Left lobe of liver (tissue), 2 donors: ENCODE measurements at regions not wholly inside any gene's neighbourhood (a gene's known extent, or its start where the extent isn't known, plus 50 kb on each side); places are given as distances from the start of the nearest gene placed in this dataset.

Experiments used
- ATAC-seq: fragments of 200-7000 bp; cut with Tn5 transposase; one replicate; pipeline ENCODE4 v1.9.1; 2020; ENCODE audit warnings: mild to moderate bottlenecking, moderate library complexity
- DNase-seq: peaks from one replicate; pipeline ENCODE4 v3.0.0-alpha.2; 2020; ENCODE audit warnings: low spot score
- donor health status: DM: no; HTN: no; CAD: no; lungs with moderate emphysema.
- donor health status: DM: no; HTN: yes; CAD: no.

DNA sequence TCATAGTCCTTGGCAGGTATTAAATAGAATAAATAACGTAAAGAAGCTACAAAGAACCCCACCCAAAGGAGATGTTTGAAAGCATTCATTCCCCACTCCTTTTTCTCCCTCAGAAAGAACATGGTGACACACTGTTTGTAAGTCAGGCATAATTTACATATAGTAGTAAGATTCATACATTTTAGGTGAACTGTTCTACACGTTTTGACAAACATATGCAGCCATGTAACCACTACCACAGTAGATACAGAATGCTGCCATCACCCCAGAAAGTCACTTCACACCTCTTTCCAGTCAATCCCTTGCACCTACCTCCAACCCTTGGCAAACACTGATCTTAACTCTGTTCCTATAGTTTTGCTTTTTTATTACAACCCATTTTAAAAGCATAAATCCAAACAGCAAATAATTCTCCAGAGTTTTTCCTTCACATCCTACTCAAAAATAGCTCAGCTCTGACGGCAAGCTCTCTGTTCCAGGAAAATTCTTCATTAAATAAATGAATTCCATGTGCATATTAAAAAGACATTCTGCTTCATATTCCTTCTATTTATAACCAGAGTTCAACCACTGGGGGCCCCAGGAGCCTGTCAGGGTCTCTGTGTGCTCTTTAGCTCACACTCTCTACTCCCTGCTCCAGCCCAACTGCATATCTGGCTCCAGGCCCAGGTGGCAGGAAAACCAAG, 258.8 kb downstream of the PLPP3 start:
- DNase-seq (no peak), ATAC-seq (no peak)

DNA sequence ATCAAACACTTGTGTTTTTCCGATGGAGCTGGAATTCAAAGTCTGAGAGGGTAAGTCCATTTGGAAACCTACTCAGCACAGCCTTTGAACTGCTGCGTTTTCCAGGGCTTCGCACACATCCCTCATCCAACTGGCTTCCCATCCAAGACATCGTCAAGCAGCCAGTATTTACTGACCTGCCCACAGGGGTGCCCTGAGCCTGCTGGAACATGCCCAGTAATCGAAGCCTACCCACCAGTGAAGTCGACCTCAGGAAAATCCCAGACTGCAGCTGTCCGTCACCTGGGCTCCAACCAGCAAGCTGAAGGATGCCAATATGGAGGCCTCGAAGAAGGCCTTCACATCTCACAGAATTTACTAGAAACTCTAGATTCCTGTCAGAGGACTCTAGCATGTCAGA, 261.6 kb downstream of the PLPP3 start:
- ATAC-seq (no peak), DNase-seq (no peak)

DNA sequence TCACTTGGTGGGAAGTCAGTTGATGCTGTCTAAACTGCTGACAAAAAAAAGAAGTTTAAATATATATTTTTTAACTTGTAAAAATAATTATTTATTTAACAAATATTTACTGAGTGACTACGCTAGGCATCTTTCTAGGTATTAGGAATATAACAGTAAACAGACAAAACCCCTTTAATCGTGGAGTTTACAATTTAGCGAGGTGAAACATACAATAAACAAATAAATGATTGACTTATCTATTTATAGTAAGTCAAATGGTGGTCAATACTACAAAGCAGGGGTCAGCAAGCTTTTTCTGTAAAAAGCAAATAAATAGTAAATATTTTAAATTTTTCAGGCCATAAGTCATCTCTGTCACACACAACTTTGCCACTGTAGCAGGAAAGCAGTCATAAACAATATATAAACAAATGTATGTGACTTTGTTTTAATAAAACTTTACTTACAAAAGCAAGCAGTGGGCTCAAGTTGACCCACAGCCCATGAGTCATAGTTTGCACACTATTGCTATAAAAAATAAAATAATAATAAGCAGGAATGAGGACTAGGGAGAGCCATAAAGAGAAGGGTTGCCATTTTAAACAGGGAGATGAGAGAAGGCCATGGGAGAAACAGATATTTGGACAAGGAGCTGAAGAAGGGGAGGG, 263.9 kb downstream of the PLPP3 start:
- DNase-seq: no peak
- ATAC-seq: no peak

DNA sequence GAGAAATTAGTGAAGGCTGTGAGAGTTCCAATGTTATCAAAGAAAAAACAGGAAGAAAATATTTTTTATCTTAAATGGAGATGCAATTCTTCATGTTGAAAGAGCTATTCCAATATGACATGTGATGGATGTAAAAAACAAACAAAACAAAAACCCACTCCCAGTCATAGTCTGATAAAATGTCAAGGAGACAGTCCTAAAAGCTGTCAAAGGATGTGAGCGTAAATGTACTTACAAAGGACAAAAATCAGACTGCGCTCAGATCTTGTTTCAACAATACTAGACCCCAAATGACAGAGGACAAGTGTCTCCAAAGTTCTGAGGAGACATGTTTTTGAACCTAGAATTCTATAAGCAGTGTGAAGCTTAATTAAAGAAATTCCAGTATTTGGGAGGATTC, 265.8 kb downstream of the PLPP3 start:
- DNase-seq (no peak), ATAC-seq (no peak)

DNA sequence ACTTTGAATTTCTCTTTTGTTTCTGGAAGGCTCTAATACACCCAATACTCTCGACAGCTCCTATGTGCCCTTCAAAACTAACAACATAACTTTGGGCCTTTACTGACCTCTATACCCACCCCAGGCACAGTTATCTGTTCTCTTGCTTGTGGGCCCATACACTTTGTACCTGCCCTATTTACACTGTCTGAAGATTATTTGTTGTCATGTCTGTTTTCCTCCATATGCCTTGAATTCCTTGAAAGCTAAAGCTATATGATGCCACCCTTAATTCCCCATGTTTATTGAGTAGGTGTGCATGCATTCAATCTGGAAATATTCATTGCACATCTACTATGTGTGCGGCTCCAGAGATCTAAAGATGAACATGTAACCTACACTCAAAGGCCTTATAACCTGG, 267.6 kb downstream of the PLPP3 start:
- ATAC-seq: no peak
- DNase-seq: no peak

DNA sequence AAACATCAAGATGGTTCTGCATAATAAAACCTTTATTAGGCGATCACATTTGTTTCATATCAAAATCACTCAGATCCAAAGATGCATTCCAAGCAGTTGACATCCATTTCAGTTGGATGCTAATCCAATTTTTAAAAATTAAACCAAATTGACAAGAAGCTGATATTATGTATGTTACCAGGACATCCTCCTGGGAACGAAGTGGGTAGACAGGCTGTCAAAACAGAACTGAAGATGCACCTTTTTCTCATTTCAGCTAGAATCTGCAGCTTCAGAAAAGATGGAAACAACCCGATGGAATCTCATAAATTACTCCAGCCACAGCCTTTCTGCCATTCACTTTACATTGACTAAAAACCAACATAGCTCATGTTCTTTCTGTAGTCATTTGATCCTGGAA, 268.4 kb downstream of the PLPP3 start:
- DNase-seq: no peak
- ATAC-seq: no peak

DNA sequence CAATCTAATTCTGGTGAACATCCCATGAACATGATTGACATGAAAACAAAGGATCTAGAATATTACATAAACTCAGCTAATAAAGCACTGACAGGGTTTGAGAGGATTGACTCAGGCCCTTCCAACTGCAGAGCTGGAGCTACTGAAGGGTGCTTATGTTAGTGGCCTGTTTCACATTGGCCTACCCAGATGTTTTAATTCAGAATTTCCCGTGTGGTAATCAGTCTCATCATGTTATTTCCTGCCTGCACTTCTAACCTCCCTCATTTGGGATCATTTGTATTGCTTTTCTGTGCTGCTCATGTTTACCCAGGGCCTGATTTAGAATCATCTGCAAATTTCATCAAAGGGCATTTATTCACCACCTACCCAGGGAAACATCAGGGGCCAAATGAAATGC, 270.3 kb downstream of the PLPP3 start:
- ATAC-seq (no peak), DNase-seq (no peak)

DNA sequence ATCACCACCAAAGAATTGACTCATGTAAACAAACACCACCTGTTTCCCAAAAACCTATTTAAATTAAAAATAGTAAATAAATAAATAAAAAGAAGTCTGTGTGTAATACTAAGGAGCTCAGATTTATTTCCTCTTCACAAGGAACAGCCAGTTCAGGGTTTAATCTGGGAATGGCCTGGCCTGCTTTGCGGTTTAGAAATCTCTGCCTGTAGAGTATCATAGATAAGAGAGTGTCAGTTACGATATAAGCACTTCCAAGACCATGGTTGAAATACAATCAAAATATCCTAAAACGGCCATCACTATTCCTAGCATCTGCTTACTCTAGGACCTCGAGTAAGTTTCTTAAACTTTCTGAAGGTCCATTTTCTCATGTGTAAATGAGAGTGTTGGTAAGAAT, 274.4 kb downstream of the PLPP3 start:
- no peak for DNase-seq
- no peak for ATAC-seq

DNA sequence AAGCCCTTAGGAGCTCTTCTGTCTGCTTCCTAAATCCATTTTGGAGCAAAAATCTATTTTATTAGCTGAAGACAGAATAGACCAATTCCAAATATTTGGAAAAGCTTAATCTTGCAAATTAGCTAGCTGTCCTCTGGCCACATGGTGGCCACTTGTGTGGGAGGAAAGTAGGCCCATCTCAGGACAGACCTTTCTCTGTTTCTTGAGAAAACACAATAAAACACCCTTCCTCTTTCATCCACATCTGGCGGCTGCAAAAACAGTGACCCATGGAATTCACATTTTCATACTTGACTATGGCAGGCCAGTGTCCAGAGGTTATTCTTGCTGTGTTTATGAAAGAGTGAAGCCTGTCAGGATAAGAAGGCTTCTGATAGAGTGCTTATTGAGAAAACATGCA, 275.6 kb downstream of the PLPP3 start:
- DNase-seq (no peak), ATAC-seq (no peak)

DNA sequence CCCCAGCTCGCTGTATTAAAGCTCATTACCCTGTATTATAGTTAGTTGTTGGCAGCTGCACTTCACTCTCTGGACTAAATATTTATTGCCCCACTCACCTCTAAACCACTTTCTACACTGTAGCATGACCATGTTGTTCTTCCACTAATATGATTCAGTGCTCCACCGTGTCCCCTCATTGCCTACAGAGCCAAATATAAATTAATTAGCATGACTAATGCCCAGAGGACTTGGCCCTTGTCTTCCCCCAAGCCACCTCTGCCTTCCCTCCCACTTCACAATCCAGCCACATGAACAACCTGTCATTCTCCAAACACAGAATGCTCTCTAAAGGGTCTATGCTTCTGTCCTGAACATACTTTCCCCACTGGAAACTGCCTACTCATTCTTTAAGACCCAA, 276.5 kb downstream of the PLPP3 start:
- DNase-seq: no peak
- no peak for ATAC-seq

DNA sequence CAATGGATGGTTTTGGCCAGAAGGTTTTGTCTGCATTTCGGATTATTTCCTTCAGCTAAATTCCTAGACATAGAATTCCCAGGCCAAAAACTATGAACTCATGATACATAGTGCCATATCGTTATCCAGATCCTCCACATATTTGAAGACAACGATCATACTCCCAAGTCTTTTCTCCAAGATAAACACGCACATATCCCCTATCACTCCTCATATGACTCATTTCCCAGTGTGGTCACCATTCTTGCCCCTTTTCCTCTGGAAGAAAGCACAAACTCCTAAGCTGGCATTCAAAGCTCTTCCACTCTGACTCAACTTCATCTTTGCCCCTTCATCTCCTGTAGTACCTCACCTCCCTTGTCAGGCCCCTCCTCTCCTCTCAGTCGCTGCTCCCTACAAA, 277.6 kb downstream of the PLPP3 start:
- DNase-seq: no peak
- no peak for ATAC-seq

DNA sequence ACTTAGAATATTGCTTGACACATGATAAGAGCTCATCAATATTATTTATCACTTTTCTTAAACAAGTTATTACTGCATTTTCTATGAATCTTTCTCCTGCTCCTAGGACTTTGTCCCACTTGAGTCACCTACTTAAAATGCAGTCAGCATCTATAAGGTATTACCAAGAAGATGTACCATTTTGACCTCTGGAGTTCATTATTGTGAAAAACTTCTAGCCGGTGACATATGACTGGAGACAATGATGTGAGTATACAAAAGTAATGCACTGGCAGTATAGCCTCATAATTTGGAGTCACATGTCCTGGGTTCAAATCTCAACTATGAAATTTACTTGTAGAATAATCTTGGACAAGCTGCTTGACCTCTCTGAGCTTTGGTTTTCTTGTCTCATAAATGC, 278.5 kb downstream of the PLPP3 start:
- no peak for ATAC-seq
- DNase-seq: no peak

DNA sequence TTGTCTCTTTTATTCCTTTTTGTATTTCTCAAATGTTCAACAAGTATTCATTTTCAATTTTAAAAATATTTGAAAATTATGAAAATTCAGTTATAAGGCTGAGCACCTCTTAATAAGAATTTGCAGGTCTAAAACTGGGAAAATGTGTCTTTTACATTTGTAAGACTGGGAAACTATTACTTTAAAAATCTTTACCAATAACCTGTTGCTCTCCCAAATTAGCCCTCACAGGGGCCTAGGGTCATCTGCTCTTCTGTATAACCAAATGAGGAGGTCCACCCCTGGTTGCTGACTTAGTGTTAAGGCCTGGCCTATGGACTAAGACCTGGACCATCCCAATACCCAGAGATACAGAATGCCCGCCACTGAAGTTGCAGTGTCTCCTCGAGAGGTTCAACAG, 280.5 kb downstream of the PLPP3 start:
- ATAC-seq: no peak
- no peak for DNase-seq

DNA sequence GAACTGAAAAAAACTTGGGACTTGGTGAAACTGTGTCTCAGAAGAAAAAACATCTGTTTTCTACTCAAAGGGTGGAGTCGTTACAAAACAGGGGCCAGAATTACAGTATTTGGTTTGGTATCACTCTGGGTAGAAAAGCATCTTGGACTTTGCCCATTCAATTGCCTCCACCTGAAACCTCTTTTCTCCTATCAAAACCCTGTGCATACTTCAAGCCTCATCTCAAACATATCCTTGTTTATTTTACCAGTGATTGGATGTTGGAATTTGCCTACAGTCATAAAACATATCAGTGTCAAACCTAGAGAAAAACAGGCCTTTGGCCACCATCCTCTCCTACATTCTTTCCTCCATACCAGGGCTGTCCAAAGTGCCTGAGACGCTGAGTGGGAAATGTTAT, 281.5 kb downstream of the PLPP3 start:
- DNase-seq (no peak), ATAC-seq (no peak)

DNA sequence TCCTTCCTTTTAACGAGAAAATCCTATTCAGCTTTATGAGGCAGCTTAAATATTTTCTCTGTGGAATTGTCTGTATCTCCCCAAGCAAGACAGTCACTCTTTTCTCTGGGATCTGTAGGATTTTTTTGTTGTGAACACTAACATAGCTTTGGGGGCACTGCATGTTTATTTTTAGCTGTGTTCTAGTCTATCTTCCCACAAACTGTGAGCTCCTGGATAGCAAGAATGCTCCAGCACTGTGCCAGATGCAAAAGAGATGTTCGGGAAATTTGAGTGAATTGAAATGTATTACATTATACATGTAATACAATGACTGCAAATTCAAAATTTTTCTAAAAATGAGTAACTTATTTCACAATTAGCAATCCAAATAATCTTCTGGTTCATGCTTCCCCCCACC, 282.2 kb downstream of the PLPP3 start:
- DNase-seq (no peak), ATAC-seq (no peak)

DNA sequence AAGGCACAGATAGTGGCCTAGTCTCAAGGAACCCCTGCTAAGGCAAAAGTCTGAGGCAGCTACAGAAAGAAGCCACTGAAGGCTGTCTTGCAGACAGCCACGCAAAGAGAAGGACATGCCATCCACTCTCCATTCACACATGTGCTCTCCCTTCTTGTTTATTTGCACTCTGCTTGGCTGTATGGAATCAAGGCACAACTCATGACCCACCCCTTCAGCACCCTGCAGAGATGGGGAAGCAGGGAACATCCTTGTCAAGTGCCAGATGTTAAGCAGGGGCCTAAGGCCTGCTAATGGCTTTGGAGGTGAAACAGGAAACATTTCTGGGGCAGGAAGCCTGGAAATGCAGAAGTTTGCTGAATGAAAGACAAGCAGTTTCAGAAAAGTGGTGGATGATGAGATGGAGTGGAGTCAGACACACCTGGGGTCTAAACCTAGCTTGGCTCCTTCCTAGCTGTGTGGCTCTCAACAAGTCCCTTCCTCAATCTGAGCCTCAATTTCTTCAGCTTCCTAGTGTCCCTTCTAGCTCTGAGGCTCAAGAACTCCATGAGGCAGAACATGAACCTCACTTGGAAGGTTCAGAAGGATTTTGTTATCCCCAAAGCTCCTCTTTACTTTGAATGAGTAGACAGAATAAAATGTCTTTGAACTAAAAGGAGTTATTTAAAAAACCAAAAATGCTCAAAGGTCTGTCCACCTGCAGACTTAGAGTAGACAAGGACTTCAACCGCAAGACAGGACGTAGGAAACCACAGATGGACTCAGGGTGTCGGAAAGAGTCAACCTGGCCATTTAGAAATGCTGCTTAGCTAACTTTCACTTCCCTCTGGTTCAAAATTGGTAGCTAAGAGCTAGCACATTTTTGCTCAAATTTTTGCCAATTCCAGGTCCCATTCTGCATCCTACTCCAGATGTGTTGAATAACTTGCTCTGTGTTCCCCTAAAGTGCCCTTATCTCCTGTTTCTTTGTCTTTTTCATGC, 283.1 kb downstream of the PLPP3 start:
- no peak for ATAC-seq
- DNase-seq: no peak

DNA sequence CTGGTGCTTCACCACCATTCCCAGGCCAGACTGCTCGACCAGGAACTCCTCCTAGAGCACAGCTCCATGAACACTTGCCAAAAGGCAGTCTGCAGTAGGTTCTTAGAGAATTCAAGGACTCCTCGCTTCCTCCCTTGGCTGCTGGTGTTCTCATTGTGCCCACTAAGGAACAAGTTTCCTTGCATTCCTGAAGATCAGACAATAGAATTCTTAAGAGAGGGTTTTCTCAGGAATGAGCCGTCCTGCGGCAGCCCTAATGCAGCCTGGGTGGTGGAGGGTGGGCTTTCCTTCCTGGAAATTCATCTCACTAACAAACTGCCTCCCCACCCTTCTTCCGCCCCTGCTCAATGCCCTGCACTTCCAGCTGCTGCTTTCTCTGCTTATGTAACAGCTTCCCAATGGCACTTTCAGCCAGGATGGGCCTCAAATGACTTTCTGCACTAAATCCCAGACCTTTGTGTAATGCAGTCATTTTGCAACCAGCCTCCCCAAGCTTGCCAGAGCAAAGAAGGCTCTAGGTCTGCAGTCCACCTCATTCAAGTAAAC, 287.9 kb downstream of the PLPP3 start:
- no peak for DNase-seq
- no peak for ATAC-seq

DNA sequence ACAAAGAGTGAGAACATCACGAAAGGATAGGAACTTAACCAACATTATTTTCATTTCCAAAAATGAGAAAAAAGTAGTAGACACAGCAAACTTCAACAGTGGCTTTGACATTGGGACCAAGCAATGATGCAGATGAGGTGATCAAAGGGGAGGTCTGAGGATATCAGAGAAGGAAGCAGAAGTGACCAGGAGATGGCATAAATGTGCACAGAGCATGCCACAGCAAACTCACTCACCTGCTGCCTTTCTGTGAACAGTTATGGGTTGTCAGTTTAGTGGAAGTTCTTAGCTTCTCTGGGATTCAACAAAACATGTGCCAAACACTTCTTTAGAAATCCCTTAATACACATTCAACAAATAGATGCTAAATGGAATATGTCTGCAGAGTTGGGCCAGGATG, 290.1 kb downstream of the PLPP3 start:
- DNase-seq (no peak), ATAC-seq (peak; percentile 70)

DNA sequence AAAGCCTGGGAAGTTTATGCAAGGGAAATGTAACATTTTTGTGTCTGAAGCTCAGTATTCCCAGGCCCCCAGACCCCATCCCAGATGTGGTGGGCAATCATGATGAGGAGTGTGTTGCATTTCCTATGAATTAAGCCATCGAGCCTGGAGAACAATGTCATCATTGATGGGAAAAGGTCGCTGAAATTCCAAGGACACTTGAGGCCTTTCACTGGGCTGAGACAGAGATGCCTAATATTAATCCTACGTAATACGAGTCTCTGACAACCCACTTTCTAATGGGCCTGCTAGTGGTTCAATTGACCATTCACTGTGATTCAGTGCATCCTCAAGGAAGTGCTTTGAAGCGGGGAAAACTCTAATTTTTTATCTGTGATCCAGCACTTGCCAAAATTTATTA, 291.6 kb downstream of the PLPP3 start:
- DNase-seq (no peak), ATAC-seq (no peak)

DNA sequence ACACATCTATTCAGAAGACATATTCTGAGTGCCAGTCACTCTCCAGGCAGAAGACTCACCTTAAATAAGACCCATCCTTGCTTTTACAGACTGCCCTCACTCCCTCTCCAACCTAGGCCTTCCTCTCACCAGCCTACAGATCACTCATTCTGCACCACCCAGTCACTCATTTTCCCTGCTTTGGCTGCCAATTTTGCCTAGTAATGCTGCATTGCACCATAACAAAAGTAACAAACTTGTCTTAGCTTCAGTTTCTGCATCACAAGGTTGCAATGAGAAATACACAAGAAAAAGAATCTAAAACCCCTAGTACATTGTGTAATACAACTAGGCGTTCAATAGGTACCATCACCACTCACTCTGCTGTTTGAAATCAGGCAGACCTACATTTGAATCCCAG, 292.4 kb downstream of the PLPP3 start:
- ATAC-seq (no peak), DNase-seq (no peak)

DNA sequence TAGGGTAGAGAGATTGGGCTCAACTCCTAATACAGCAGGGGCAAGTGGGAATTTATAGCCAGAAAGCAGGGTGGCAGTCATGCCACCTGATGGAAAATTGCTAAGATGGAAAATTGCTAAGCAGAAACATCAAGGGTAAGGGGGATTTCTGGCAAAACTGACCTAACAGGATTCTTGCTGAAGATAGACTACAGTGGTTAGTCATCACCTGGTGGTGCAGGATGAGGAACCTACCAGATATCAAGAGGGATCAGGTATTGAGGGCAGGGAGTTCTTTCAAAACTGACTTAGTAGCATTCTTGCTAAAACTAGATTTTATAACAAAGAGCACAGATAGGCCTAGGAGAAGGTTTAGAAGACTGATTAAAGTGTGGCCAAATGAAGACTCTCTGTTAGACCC, 292.9 kb downstream of the PLPP3 start:
- ATAC-seq (no peak), DNase-seq (no peak)
